ENCODE measurements at regions not wholly inside any gene's neighbourhood (a gene's known extent, or its start where the extent isn't known, plus 50 kb on each side); places are given as distances from the start of the nearest gene placed in this dataset.

- H4K8ac ChIP-seq (ENCODE audit: low read depth in 2 of 2, low read length in 2 of 2), result no peak overlapping the region
- H2BK5ac ChIP-seq (ENCODE audit: low read depth, low read length, poor library complexity, severe bottlenecking), result no peak overlapping the region
- no peak overlapping the region for H3K23ac ChIP-seq (ENCODE audit: low read depth, low read length)
- H4K20me1 ChIP-seq (ENCODE audit: insufficient read depth, low read length), result no peaks in the 10 kb centered on the region
- H3K18ac ChIP-seq (ENCODE audit: low read depth, low read length), result no peak overlapping the region
- no peak overlapping the region for H2BK15ac ChIP-seq (ENCODE audit: low read depth, low read length)
- H2BK20ac ChIP-seq (ENCODE audit: low read depth, low read length), result no peak overlapping the region
- TF ChIP-seq MAFK (IDR thresholded peaks at IDR 0.05; ENCODE audit: low read depth, low read length), result no peak
- no peak for TF ChIP-seq RAD21 (IDR thresholded peaks at IDR 0.05; ENCODE audit: low read length)
- no peak for TF ChIP-seq SMC3 (IDR thresholded peaks at IDR 0.05; ENCODE audit: low read depth, low read length)
- no peak for TF ChIP-seq CTCF (conservative IDR thresholded peaks at IDR 0.05; ENCODE audit: low read depth, low read length)
- TF ChIP-seq BHLHE40 (IDR thresholded peaks at IDR 0.05; ENCODE audit: low read depth, low read length), result no peak
- no peak for TF ChIP-seq NFE2L2 (IDR thresholded peaks at IDR 0.05; ENCODE audit: low read depth, low read length)
- TF ChIP-seq CEBPB (IDR thresholded peaks at IDR 0.05; ENCODE audit: low read depth, low read length), result no peak
- TF ChIP-seq ELK1 (IDR thresholded peaks at IDR 0.05; ENCODE audit: borderline replicate concordance, low read depth, low read length), result no peak
- no peak for TF ChIP-seq USF2 (IDR thresholded peaks at IDR 0.05; ENCODE audit: low read depth, low read length)
- TF ChIP-seq MXI1 (IDR thresholded peaks at IDR 0.05; ENCODE audit: borderline replicate concordance, low read depth, low read length), result no peak
- TF ChIP-seq RFX5 (IDR thresholded peaks at IDR 0.05; ENCODE audit: low read depth, low read length), result no peak
- H3K27ac ChIP-seq (ENCODE audit: insufficient read depth, low read length), result no peak overlapping the region
- H3K9me3 ChIP-seq (ENCODE audit: control insufficient read depth, insufficient read depth, low read length), result peaks cover 2% of the 10 kb centered on the region; the same call in 1 of the 2 replicates
- H3K9ac ChIP-seq (ENCODE audit: low read depth, low read length), result no peak overlapping the region
- H2AFZ ChIP-seq (replicated peaks; ENCODE audit: low read length, poor library complexity), result no peak overlapping the region
- CTCF ChIA-PET, result no interaction called here
- BruUV-seq (replicated peaks), result no TSS peak
- H2AK9ac ChIP-seq (replicated peaks; ENCODE audit: low read depth, low read length, poor library complexity), result no peak overlapping the region
- H3K56ac ChIP-seq (ENCODE audit: extremely low read depth, insufficient read depth, low read length), result no peak overlapping the region
- H3K79me1 ChIP-seq (ENCODE audit: low read depth in 1 of 2, low read length in 2 of 2), result no peaks in the 10 kb centered on the region
- no peaks in the 10 kb centered on the region for H3K27me3 ChIP-seq (ENCODE audit: control insufficient read depth, insufficient read depth, low read length)
- H2BK120ac ChIP-seq (ENCODE audit: low read depth, low read length), result no peak overlapping the region
- H4K91ac ChIP-seq (ENCODE audit: insufficient read depth, low read depth, low read length), result no peak overlapping the region
- H4K5ac ChIP-seq (ENCODE audit: low read depth, low read length), result no peak overlapping the region
- DNase-seq (no peak), ATAC-seq (ENCODE audit: low read depth) (no peak)
- H3K9me1 ChIP-seq (ENCODE audit: insufficient read depth, low read length), result no peaks in the 10 kb centered on the region
- H3K14ac ChIP-seq (replicated peaks; ENCODE audit: low read depth, low read length), result no peak overlapping the region
- no peak overlapping the region for H3K4me3 ChIP-seq (ENCODE audit: insufficient read depth, low read depth, low read length)
- in situ Hi-C loops (cut with MboI; ENCODE audit: low sequenced_read_pairs), result no loop called here
- dilution Hi-C loops (cut with HindIII; ENCODE audit: low sequenced_read_pairs, unreplicated experiment), result no loop called here
- intact Hi-C loops (cut with micrococcal nuclease), result no loop called here
- H3K4me1 ChIP-seq (ENCODE audit: control insufficient read depth, insufficient read depth, low read length), result no peaks in the 10 kb centered on the region
- H3K36me3 ChIP-seq (ENCODE audit: control insufficient read depth, insufficient read depth, low read length), result no peaks in the 10 kb centered on the region
- no peak overlapping the region for H3K4ac ChIP-seq (ENCODE audit: low read depth, low read length)
- no CpG with 5 or more reads among the region's 1 CpG for WGBS, 2 experiments (ENCODE audit: extremely low coverage in 2 of 2, insufficient read length in 1 of 2)
- POLR2A ChIA-PET (ENCODE audit: unreplicated experiment), result no interaction called here
- no peak overlapping the region for H2AK5ac ChIP-seq (ENCODE audit: low read depth, low read length)
- H3K4me2 ChIP-seq (ENCODE audit: low read depth, low read length), result no peak overlapping the region
These were observed 409.2 kb downstream of the TLL1 start for GRCh38 chr4:166282081-166282770.

Data from IMR-90 (cell line).